Thyroid gland (tissue), 4 donors: ENCODE measurements at regions not wholly inside any gene's neighbourhood (a gene's known extent, or its start where the extent isn't known, plus 50 kb on each side); places are given as distances from the start of the nearest gene placed in this dataset.

Experiments
- DNase-seq, 2 donors: peaks; one replicate each; pipeline ENCODE4 v3.0.0-alpha.2; 2019
- H3K27ac ChIP-seq, 3 donors: fragments of 200-600 bp; sonication (generic); 1 replicate in 2 of 3; 2 replicates in 1 of 3; pipeline ENCODE4 v1.5.1; 2016 to 2019; ENCODE audit warnings: mild to moderate bottlenecking in 1 of 3, moderate library complexity in 1 of 3
- H3K27me3 ChIP-seq: fragments of 200-600 bp; sonication (generic); one replicate; pipeline ENCODE4 v1.5.1; 2019
- H3K36me3 ChIP-seq, 2 donors: fragments of 200-600 bp; sonication (generic); one replicate each; pipeline ENCODE4 v1.5.1; 2016 to 2019
- H3K4me1 ChIP-seq, 2 donors: fragments of 200-600 bp; sonication (generic); one replicate each; pipeline ENCODE4 v1.5.1; 2017 to 2019
- H3K4me3 ChIP-seq, 3 donors: fragments of 200-600 bp; sonication (generic); replicated peaks in 1 of 3; 1 replicate in 2 of 3; 2 replicates in 1 of 3; pipeline ENCODE4 v1.5.1; 2016; ENCODE audit warnings: mild to moderate bottlenecking in 1 of 3
- H3K9me3 ChIP-seq: fragments of 200-600 bp; sonication (generic); one replicate; pipeline ENCODE4 v1.5.1; 2017
- POLR2A ChIP-seq, 2 donors: fragments of 450-650 bp; IDR thresholded peaks; one replicate each; pipeline ENCODE4 v1.6.1; 2017; ENCODE audit warnings: antibody characterized with exemption in 2 of 2, mild to moderate bottlenecking in 2 of 2, moderate library complexity in 1 of 2
- WGBS, 2 donors: methylation state at CpG; one replicate each; pipeline ENCODE4 v1.1.5; 2017; 5-methylcytosine and 5-hydroxymethylcytosine counted together
- intact Hi-C: fragments of 100-400 bp; cut with DNase I; formaldehyde crosslinking; loops from one replicate; pipeline ENCODE4 v1.15.1; 2023
- TF ChIP-seq, protein P1 (sequence below), 6 experiments: fragments of 200-600 bp in 3 of 6; fragments of 450-650 bp in 3 of 6; sonication (generic) in 3 of 6; IDR thresholded peaks; one replicate each; pipeline ENCODE4 v1.5.1; 2016 to 2019; ENCODE audit warnings: antibody characterized with exemption in 6 of 6, mild to moderate bottlenecking in 2 of 6, inconsistent platforms in 1 of 6, moderate library complexity in 1 of 6

DNA sequence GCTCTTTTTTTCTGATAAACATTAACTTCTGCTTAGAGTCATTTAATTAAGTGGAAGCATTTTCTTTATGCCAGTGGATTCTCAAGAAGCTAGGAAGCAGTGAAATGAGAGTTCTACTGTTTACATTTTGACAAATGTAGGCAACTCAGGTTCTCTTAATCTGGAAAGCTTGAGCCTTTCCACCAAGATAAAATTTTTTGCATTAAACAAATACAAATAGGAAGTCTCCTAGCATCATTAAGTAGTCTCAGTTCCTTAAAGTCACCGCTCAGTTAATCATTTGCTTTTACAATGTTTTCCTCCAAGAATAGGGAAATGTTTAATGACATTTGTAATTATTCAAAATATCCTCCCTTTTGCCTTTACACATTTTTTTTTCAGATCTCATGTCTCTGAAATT, 290.4 kb upstream of the PDE4D start:
- 81 to 84% methylated on average over 1 of the region's 1 CpG for WGBS, 2 donors
- intact Hi-C loops: no loop called here
- TF ChIP-seq, protein P1, sequence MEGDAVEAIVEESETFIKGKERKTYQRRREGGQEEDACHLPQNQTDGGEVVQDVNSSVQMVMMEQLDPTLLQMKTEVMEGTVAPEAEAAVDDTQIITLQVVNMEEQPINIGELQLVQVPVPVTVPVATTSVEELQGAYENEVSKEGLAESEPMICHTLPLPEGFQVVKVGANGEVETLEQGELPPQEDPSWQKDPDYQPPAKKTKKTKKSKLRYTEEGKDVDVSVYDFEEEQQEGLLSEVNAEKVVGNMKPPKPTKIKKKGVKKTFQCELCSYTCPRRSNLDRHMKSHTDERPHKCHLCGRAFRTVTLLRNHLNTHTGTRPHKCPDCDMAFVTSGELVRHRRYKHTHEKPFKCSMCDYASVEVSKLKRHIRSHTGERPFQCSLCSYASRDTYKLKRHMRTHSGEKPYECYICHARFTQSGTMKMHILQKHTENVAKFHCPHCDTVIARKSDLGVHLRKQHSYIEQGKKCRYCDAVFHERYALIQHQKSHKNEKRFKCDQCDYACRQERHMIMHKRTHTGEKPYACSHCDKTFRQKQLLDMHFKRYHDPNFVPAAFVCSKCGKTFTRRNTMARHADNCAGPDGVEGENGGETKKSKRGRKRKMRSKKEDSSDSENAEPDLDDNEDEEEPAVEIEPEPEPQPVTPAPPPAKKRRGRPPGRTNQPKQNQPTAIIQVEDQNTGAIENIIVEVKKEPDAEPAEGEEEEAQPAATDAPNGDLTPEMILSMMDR (IDR thresholded peaks at IDR 0.05): no peak
- TF ChIP-seq POLR2A (IDR thresholded peaks at IDR 0.05): no peak

DNA sequence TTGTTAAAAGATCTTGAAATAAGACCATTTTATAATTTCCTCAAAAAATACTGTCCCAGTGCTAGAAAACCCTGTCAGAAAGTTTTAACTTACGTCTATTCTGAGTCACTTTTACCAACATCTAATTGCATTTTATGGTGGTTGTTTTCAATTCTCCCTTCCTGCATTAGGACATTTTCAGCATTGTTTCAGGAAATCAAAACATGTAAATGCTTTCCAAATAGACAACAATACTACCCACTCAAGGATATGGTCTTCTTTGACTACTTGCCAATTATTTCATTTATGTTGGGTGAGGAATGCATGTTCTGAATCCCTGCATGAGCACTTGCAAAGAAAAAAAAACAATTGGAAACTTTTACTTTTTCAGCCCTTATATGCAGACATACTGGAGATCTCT, 284.6 kb upstream of the PDE4D start:
- no peaks in the 10 kb centered on the region for H3K4me1 ChIP-seq
- H3K4me3 ChIP-seq: no peak overlapping the region
- H3K27ac ChIP-seq: no peak overlapping the region
- no peak for DNase-seq
- no peaks in the 10 kb centered on the region for H3K9me3 ChIP-seq
- no peaks in the 10 kb centered on the region for H3K27me3 ChIP-seq
- 65 to 72% methylated on average over 1 of the region's 1 CpG for WGBS, 2 donors
- no peak for TF ChIP-seq POLR2A (IDR thresholded peaks at IDR 0.05)
- TF ChIP-seq, protein P1 (IDR thresholded peaks at IDR 0.05): no peak
- H3K36me3 ChIP-seq: no peaks in the 10 kb centered on the region
- intact Hi-C loops: no loop called here

More for the DNA sequence above, 290.4 kb upstream of the PDE4D start:
- no peak for DNase-seq
- H3K9me3 ChIP-seq: no peaks in the 10 kb centered on the region
- no peaks in the 10 kb centered on the region for H3K4me1 ChIP-seq
- H3K4me3 ChIP-seq: no peak overlapping the region
- H3K27ac ChIP-seq: no peak overlapping the region
- H3K36me3 ChIP-seq: no peaks in the 10 kb centered on the region
- H3K27me3 ChIP-seq: no peaks in the 10 kb centered on the region

DNA sequence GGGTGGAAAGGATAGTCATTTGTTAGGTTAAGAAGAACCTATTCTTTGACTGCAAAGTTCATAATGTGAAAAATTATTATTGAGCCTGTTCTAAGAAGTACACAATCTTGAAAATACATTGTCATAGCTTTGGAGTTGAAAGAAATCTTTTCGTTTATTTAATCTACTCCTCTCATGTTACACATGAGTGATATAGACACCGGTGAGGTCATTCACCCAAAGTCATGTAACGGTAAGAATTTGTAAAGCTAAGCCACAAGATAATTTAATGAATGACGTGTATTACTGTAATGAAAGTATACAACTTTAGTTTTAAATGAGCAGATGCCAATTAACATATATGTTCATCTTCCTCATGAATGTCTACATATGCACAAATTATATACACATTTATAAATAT, 284.1 kb upstream of the PDE4D start:
- DNase-seq: no peak
- intact Hi-C loops: no loop called here
- H3K36me3 ChIP-seq: no peaks in the 10 kb centered on the region
- TF ChIP-seq POLR2A (IDR thresholded peaks at IDR 0.05): no peak
- 33 to 36% methylated on average over 4 of the region's 4 CpGs for WGBS, 2 donors
- no peak overlapping the region for H3K4me3 ChIP-seq
- no peak overlapping the region for H3K27ac ChIP-seq
- no peaks in the 10 kb centered on the region for H3K9me3 ChIP-seq
- no peaks in the 10 kb centered on the region for H3K27me3 ChIP-seq
- no peaks in the 10 kb centered on the region for H3K4me1 ChIP-seq

DNA sequence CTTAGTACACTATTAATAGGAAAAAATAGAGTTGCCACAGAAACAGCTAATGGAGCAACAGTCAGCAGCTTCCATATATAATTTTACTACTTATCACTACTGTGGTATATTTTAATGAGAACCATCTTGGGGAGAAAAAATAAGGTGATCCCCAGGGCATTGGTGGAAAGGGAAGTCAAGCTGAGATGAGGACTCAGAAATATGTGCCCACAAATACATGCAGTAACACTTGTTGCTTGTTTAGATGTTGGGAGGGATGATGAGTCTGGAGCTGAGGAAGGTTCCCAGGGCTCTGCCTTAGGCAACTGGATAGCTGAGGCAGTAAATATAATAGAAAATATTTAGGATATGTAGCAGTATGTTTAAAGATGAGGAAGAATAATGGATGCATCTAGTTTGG, 280.1 kb upstream of the PDE4D start:
- Histone ChIP-seq H3K4me1 (no peaks in the 10 kb centered on the region), H3K36me3 (no peaks in the 10 kb centered on the region), H3K27ac (no peak overlapping the region), H3K27me3 (no peaks in the 10 kb centered on the region), H3K4me3 (no peak overlapping the region), H3K9me3 (no peaks in the 10 kb centered on the region)
- intact Hi-C loops: no loop called here
- DNase-seq: no peak
- TF ChIP-seq, protein P1 (IDR thresholded peaks at IDR 0.05): no peak
- TF ChIP-seq POLR2A (IDR thresholded peaks at IDR 0.05): no peak

DNA sequence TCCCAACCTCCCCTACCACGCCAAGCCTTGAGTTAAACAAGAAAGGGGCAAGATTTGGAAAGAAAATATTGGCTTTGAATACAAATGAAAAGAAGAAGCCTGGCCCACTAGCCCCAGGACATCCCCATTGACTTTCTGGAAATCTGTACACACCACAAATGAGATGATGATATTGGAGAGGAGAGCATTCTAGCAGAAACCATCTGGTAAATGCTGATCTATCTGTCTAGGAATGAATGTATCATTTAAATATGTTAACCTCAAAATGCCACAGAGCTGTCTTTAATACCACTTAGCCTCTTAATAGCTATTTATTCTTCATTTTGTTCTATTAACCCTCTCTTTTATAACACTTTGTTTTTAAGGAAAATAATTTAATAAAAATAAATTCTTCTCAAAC, 270.2 kb upstream of the PDE4D start:
- TF ChIP-seq, protein P1 (IDR thresholded peaks at IDR 0.05): no peak
- no peak for TF ChIP-seq POLR2A (IDR thresholded peaks at IDR 0.05)
- no peak overlapping the region for H3K27ac ChIP-seq
- intact Hi-C loops: no loop called here
- H3K36me3 ChIP-seq: no peaks in the 10 kb centered on the region
- H3K27me3 ChIP-seq: no peaks in the 10 kb centered on the region
- 93 to 100% methylated on average over 1 of the region's 1 CpG for WGBS, 2 donors
- no peaks in the 10 kb centered on the region for H3K4me1 ChIP-seq
- DNase-seq: no peak
- no peak overlapping the region for H3K4me3 ChIP-seq
- H3K9me3 ChIP-seq: no peaks in the 10 kb centered on the region

DNA sequence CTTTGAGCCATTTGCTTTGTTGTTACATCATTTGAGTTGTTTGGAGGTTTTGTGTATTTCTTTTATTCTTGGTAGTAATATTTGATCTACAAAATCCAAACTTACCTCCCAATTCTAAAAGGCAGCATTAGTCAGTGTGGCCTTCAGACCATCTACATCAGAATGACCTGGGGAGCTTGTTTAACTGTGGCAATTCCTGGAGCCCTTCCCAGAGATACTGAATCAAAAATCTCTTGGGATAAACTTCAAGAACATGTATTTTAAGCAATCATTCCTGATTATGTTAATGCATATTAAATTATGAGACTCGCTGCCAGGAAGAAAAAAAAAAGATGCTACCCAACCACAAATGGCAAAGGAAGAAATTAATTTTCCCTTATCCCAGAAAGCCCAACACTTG, 268.9 kb upstream of the PDE4D start:
- 87 to 91% methylated on average over 1 of the region's 1 CpG for WGBS, 2 donors
- no peak for DNase-seq
- intact Hi-C loops: no loop called here
- Histone ChIP-seq H3K4me3 (no peak overlapping the region), H3K36me3 (no peaks in the 10 kb centered on the region), H3K9me3 (no peaks in the 10 kb centered on the region), H3K27ac (no peak overlapping the region), H3K27me3 (no peaks in the 10 kb centered on the region), H3K4me1 (no peaks in the 10 kb centered on the region)
- TF ChIP-seq, protein P1 (IDR thresholded peaks at IDR 0.05): no peak
- no peak for TF ChIP-seq POLR2A (IDR thresholded peaks at IDR 0.05)
